Astrocyte (in vitro differentiated cells and primary cell): ENCODE measurements at regions not wholly inside any gene's neighbourhood (a gene's known extent, or its start where the extent isn't known, plus 50 kb on each side); places are given as distances from the start of the nearest gene placed in this dataset.

Experiments used
- DNase-seq: peaks from one replicate; pipeline ENCODE4 v3.0.0-alpha.2; 2010; ENCODE audit warnings: low read depth
- FAIRE-seq: peaks from 2 replicates; lab custom pipeline; 2011; peaks lifted over from hg19 to GRCh38; lab: Jason Lieb, UNC
- H2AFZ ChIP-seq: 2 replicates; pipeline ENCODE4 v1.6.0; 2012; ENCODE audit warnings: low read depth, low read length, inconsistent platforms
- H3K27ac ChIP-seq: 2 replicates; pipeline ENCODE4 v1.5.1; 2011; ENCODE audit warnings: low read depth, low read length, inconsistent platforms
- H3K27me3 ChIP-seq: 2 replicates; pipeline ENCODE4 v1.6.0; 2011; ENCODE audit warnings: low read length, inconsistent platforms; ENCODE audit not compliant: insufficient read depth
- H3K36me3 ChIP-seq: 2 replicates; pipeline ENCODE4 v1.5.1; 2011; ENCODE audit warnings: low read length, inconsistent platforms; ENCODE audit not compliant: insufficient read depth
- H3K4me1 ChIP-seq: 2 replicates; pipeline ENCODE4 v1.5.1; 2011; ENCODE audit warnings: low read length, inconsistent platforms; ENCODE audit not compliant: insufficient read depth
- H3K4me2 ChIP-seq: 2 replicates; pipeline ENCODE4 v1.6.0; 2012; ENCODE audit warnings: low read length, inconsistent platforms
- H3K4me3 ChIP-seq: 2 replicates; pipeline ENCODE4 v1.5.1; 2011; ENCODE audit warnings: low read depth, mild to moderate bottlenecking, low read length, inconsistent platforms; ENCODE audit not compliant: insufficient read depth
- H3K79me2 ChIP-seq: 2 replicates; pipeline ENCODE4 v1.6.0; 2012; ENCODE audit warnings: mild to moderate bottlenecking, low read length, inconsistent platforms; ENCODE audit not compliant: insufficient read depth
- H3K9ac ChIP-seq: 2 replicates; pipeline ENCODE4 v1.6.0; 2012; ENCODE audit warnings: mild to moderate bottlenecking, low read length, inconsistent platforms
- H3K9me3 ChIP-seq: 2 replicates; pipeline ENCODE4 v1.5.1; 2012; ENCODE audit warnings: low read depth, mild to moderate bottlenecking, low read length, inconsistent platforms; ENCODE audit not compliant: insufficient read depth
- H4K20me1 ChIP-seq: 2 replicates; pipeline ENCODE4 v1.6.0; 2012; ENCODE audit warnings: low read length, inconsistent platforms; ENCODE audit not compliant: insufficient read depth
- H3K27ac Mint-ChIP-seq: one replicate; pipeline ENCODE4 v1.8.0; 2021; ENCODE audit warnings: mild to moderate bottlenecking, mixed read lengths; ENCODE audit not compliant: unreplicated experiment
- H3K27me3 Mint-ChIP-seq: one replicate; pipeline ENCODE4 v1.8.0; 2021; ENCODE audit warnings: low read depth, mixed read lengths; ENCODE audit not compliant: unreplicated experiment
- H3K36me3 Mint-ChIP-seq: one replicate; pipeline ENCODE4 v1.8.0; 2021; ENCODE audit warnings: low read depth, mixed read lengths; ENCODE audit not compliant: unreplicated experiment
- H3K4me1 Mint-ChIP-seq: one replicate; pipeline ENCODE4 v1.8.0; 2021; ENCODE audit warnings: low read depth, mixed read lengths; ENCODE audit not compliant: unreplicated experiment
- H3K4me3 Mint-ChIP-seq: one replicate; pipeline ENCODE4 v1.8.0; 2021; ENCODE audit warnings: mild to moderate bottlenecking, moderate library complexity, mixed read lengths; ENCODE audit not compliant: unreplicated experiment
- H3K9me3 Mint-ChIP-seq: one replicate; pipeline ENCODE4 v1.8.0; 2021; ENCODE audit warnings: mild to moderate bottlenecking, mixed read lengths; ENCODE audit not compliant: unreplicated experiment
- EZH2 ChIP-seq: IDR thresholded peaks from 2 replicates; pipeline ENCODE4 v1.6.1; 2012; ENCODE audit warnings: mild to moderate bottlenecking, low read length, inconsistent platforms; ENCODE audit not compliant: insufficient read depth
- TF ChIP-seq, protein P1 (sequence below): IDR thresholded peaks from 2 replicates; pipeline ENCODE4 v1.5.1; 2011; ENCODE audit warnings: low read depth, mild to moderate bottlenecking, inconsistent platforms, low read length, moderate library complexity; ENCODE audit not compliant: insufficient read depth

DNA sequence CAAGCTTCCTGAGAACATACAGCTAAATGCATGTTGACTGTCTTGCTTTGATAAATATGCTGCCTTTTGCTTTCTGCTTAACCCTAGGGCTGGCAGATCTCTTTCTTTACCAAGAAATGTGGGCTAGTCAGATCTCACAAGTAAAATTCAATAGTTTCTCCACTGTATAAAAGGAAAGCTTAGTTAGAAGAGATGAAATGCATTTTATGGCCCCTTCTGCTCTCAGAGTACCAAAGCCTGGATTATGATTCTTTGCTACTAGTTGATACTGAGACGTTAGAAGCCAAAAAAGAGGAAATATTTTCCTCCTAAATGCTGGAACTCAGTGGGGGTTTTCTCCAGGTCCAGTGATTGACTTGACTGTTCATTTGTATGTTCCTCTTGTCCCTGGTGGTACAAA is 552.7 kb downstream of the SNAPC1 start:
- H3K4me1 Mint-ChIP-seq: no peaks in the 10 kb centered on the region
- Histone ChIP-seq H3K4me2 (no peak overlapping the region), H2AFZ (no peak overlapping the region), H3K27ac (no peak overlapping the region), H3K9ac (no peak overlapping the region), H3K27me3 (no peaks in the 10 kb centered on the region), H3K79me2 (no peaks in the 10 kb centered on the region), H3K36me3 (no peaks in the 10 kb centered on the region), H3K4me3 (no peak overlapping the region), H3K9me3 (no peaks in the 10 kb centered on the region), H3K4me1 (no peaks in the 10 kb centered on the region), H4K20me1 (no peaks in the 10 kb centered on the region)
- H3K4me3 Mint-ChIP-seq: no peak overlapping the region
- no peak overlapping the region for H3K27ac Mint-ChIP-seq
- H3K27me3 Mint-ChIP-seq: no peaks in the 10 kb centered on the region
- no peak for DNase-seq
- H3K9me3 Mint-ChIP-seq: no peaks in the 10 kb centered on the region
- no peak for TF ChIP-seq EZH2
- TF ChIP-seq, protein P1, sequence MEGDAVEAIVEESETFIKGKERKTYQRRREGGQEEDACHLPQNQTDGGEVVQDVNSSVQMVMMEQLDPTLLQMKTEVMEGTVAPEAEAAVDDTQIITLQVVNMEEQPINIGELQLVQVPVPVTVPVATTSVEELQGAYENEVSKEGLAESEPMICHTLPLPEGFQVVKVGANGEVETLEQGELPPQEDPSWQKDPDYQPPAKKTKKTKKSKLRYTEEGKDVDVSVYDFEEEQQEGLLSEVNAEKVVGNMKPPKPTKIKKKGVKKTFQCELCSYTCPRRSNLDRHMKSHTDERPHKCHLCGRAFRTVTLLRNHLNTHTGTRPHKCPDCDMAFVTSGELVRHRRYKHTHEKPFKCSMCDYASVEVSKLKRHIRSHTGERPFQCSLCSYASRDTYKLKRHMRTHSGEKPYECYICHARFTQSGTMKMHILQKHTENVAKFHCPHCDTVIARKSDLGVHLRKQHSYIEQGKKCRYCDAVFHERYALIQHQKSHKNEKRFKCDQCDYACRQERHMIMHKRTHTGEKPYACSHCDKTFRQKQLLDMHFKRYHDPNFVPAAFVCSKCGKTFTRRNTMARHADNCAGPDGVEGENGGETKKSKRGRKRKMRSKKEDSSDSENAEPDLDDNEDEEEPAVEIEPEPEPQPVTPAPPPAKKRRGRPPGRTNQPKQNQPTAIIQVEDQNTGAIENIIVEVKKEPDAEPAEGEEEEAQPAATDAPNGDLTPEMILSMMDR: no peak
- H3K36me3 Mint-ChIP-seq: no peaks in the 10 kb centered on the region
- no peak for FAIRE-seq

DNA sequence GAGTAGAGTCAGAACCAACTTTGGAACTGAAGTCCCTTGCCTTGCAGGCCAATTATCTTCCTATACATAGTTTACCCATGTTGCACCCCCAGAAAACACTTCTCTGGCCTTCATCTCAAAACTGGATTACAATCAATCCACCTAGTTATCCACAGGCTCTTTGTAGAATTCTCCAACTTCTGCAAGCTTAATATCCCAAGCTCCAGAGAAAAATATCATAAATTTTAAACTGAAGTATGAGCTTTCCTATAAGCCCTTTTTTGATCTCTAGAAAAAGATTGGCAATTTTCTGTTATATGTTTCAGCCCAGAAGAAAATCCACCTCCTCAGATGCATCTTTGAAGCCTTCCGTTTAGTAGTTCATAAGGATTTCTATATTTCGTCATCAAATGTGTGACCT is 553.4 kb downstream of the SNAPC1 start:
- no peaks in the 10 kb centered on the region for H3K79me2 ChIP-seq
- Mint-ChIP-seq H3K4me1 (no peaks in the 10 kb centered on the region), H3K4me3 (no peak overlapping the region), H3K27me3 (no peaks in the 10 kb centered on the region), H3K36me3 (no peaks in the 10 kb centered on the region), H3K9me3 (no peaks in the 10 kb centered on the region), H3K27ac (no peak overlapping the region)
- H3K9ac ChIP-seq: no peak overlapping the region
- H3K4me2 ChIP-seq: no peak overlapping the region
- H3K4me1 ChIP-seq: no peaks in the 10 kb centered on the region
- no peak overlapping the region for H3K4me3 ChIP-seq
- no peak for TF ChIP-seq EZH2
- TF ChIP-seq, protein P1: no peak
- no peaks in the 10 kb centered on the region for H3K9me3 ChIP-seq
- H3K27ac ChIP-seq: no peak overlapping the region
- H3K27me3 ChIP-seq: no peaks in the 10 kb centered on the region
- H4K20me1 ChIP-seq: no peaks in the 10 kb centered on the region
- no peak overlapping the region for H2AFZ ChIP-seq
- DNase-seq: no peak
- no peak for FAIRE-seq
- H3K36me3 ChIP-seq: no peaks in the 10 kb centered on the region

DNA sequence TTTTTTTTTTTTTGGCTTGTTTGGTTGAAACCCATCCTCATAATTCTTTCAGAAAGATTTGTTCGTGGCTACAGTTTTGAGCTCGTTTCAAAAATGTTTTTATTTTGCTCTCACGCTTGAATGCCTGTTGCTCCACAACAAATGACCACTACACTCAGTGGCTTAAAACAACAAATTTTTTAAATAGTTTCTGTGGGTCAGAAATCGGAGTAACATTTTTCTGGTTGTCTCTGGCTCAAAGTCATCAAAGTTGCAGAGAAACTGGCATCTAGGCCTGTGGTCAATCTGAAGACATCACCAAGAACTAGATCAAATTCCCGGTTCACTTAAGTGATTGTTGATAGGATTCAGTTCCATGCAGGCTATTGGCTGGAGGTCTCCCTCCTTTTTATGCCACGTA is 560.0 kb downstream of the SNAPC1 start:
- Histone ChIP-seq H3K79me2 (no peaks in the 10 kb centered on the region), H3K9ac (no peak overlapping the region), H3K4me1 (no peaks in the 10 kb centered on the region), H3K4me2 (no peak overlapping the region), H4K20me1 (no peaks in the 10 kb centered on the region), H3K27ac (no peak overlapping the region), H2AFZ (no peak overlapping the region), H3K9me3 (no peaks in the 10 kb centered on the region), H3K27me3 (no peaks in the 10 kb centered on the region), H3K36me3 (no peaks in the 10 kb centered on the region), H3K4me3 (no peak overlapping the region)
- no peaks in the 10 kb centered on the region for H3K4me1 Mint-ChIP-seq
- H3K27me3 Mint-ChIP-seq: no peaks in the 10 kb centered on the region
- no peak for FAIRE-seq
- DNase-seq: peak; percentile 14
- no peak overlapping the region for H3K27ac Mint-ChIP-seq
- peaks cover 8% of the 10 kb centered on the region for H3K9me3 Mint-ChIP-seq
- H3K36me3 Mint-ChIP-seq: no peaks in the 10 kb centered on the region
- TF ChIP-seq EZH2: no peak
- TF ChIP-seq, protein P1: no peak
- no peak overlapping the region for H3K4me3 Mint-ChIP-seq
